Tibial nerve (tissue), 4 donors: ENCODE measurements at regions not wholly inside any gene's neighbourhood (a gene's known extent, or its start where the extent isn't known, plus 50 kb on each side); places are given as distances from the start of the nearest gene placed in this dataset.
A peak's percentile ranks its signal among the peaks of the same experiment; 100 is the strongest.

Experiments
- DNase-seq, 2 donors: peaks; one replicate each; pipeline ENCODE4 v3.0.0-alpha.2; 2019; ENCODE audit warnings: low spot score in 2 of 2
- H3K27ac ChIP-seq, 4 donors: fragments of 200-600 bp; sonication (generic) in 3 of 4; one replicate each; pipeline ENCODE4 v1.5.1; 2017 to 2019; ENCODE audit warnings: mild to moderate bottlenecking in 1 of 4
- H3K27me3 ChIP-seq, 2 donors: fragments of 200-600 bp; sonication (generic) in 1 of 2; one replicate each; pipeline versions ENCODE4 v1.5.1 to v1.6.0; 2017 to 2019
- H3K36me3 ChIP-seq, 3 donors: fragments of 200-600 bp; sonication (generic); one replicate each; pipeline ENCODE4 v1.5.1; 2018 to 2019
- H3K4me1 ChIP-seq, 4 donors: fragments of 200-600 bp; sonication (generic) in 3 of 4; one replicate each; pipeline ENCODE4 v1.5.1; 2017 to 2019
- H3K4me3 ChIP-seq, 4 donors: fragments of 200-600 bp; sonication (generic) in 3 of 4; one replicate each; pipeline ENCODE4 v1.5.1; 2017 to 2019; ENCODE audit warnings: mild to moderate bottlenecking in 1 of 4, moderate library complexity in 1 of 4
- H3K9me3 ChIP-seq, 4 donors: fragments of 200-600 bp; sonication (generic) in 3 of 4; one replicate each; pipeline ENCODE4 v1.5.1; 2017 to 2019
- CTCF ChIP-seq, 5 experiments: fragments of 200-600 bp in 3 of 5; fragments of 450-650 bp in 2 of 5; sonication (generic) in 3 of 5; IDR thresholded peaks; one replicate each; pipeline ENCODE4 v1.5.1; 2016 to 2019; ENCODE audit warnings: antibody characterized with exemption in 5 of 5, mild to moderate bottlenecking in 3 of 5, moderate library complexity in 2 of 5
- EP300 ChIP-seq, 2 donors: sonication (generic); formaldehyde crosslinking; IDR thresholded peaks; one replicate each; pipeline ENCODE4 v1.6.1; 2017; ENCODE audit warnings: antibody characterized with exemption in 2 of 2, mild to moderate bottlenecking in 1 of 2
- POLR2A ChIP-seq, 2 donors: fragments of 450-650 bp; IDR thresholded peaks; one replicate each; pipeline ENCODE4 v1.6.1; 2017; ENCODE audit warnings: antibody characterized with exemption in 2 of 2, mild to moderate bottlenecking in 2 of 2, moderate library complexity in 2 of 2

- Histone ChIP-seq H3K27me3 (no peaks in the 10 kb centered on the region), H3K36me3 (no peaks in the 10 kb centered on the region), H3K27ac (no peak overlapping the region), H3K9me3 (no peaks in the 10 kb centered on the region), H3K4me1 (peaks cover 0 to 7% (median 0%) of the 10 kb centered on the region in 4 donors), H3K4me3 (no peak overlapping the region)
- no peak for DNase-seq
- TF ChIP-seq CTCF (IDR thresholded peaks at IDR 0.05) (no peak), POLR2A (IDR thresholded peaks at IDR 0.05) (no peak), EP300 (IDR thresholded peaks at IDR 0.05) (no peak)
Measured at GRCh38 chr20:8079976-8080375, 52.1 kb upstream of the PLCB1 start.

- peak overlapping the region in 1 of 4 donors; percentile 70 for H3K27ac ChIP-seq
- H3K4me1 ChIP-seq: peaks cover 0 to 7% (median 0%) of the 10 kb centered on the region in 4 donors
- H3K4me3 ChIP-seq: no peak overlapping the region
- TF ChIP-seq EP300 (IDR thresholded peaks at IDR 0.05) (no peak), POLR2A (IDR thresholded peaks at IDR 0.05) (no peak), CTCF (IDR thresholded peaks at IDR 0.05) (peak in 2 of 5 experiments; percentile 10 to 13)
- no peak for DNase-seq
- H3K9me3 ChIP-seq: no peaks in the 10 kb centered on the region
- H3K36me3 ChIP-seq: no peaks in the 10 kb centered on the region
- H3K27me3 ChIP-seq: no peaks in the 10 kb centered on the region
Measured at GRCh38 chr20:8082025-8082424, 50.0 kb upstream of the PLCB1 start.
